HCT116 (cell line): ENCODE measurements at regions not wholly inside any gene's neighbourhood (a gene's known extent, or its start where the extent isn't known, plus 50 kb on each side); places are given as distances from the start of the nearest gene placed in this dataset.

Experiments
- ATAC-seq: fragments of 200-7000 bp; cut with Tn5 transposase; 2 replicates; pipeline ENCODE4 v1.9.1; 2020; ENCODE audit warnings: mild to moderate bottlenecking, moderate library complexity
- BruUV-seq: library from RNA; stranded (reverse); fragments of 400-500 nt; replicated peaks from 2 replicates; lab custom pipeline; 2021; lab: Mats Ljungman, UMichigan
- CTCF ChIA-PET: fragments of 300-600 bp; sonication (Branson Sonifier 250); formaldehyde crosslinking; loops from one replicate; lab custom pipeline; 2021; ENCODE audit warnings: antibody characterized with exemption; lab: Charles Lee
- POLR2A ChIA-PET: fragments of 300-600, 350-600 bp; sonication (Branson Sonifier 250); formaldehyde crosslinking; loops from one replicate; lab custom pipeline; 2021; ENCODE audit warnings: antibody characterized with exemption; lab: Charles Lee
- RAD21 ChIA-PET, 2 experiments: fragments of 300-600 bp; sonication (Branson Sonifier 250); formaldehyde crosslinking; loops; one replicate each; lab custom pipeline; 2023; ENCODE audit warnings: low total read pairs in 2 of 2; ENCODE audit not compliant: uncharacterized antibody in 2 of 2, unreplicated experiment in 2 of 2, low non-redundant PET in 1 of 2; lab: Charles Lee
- DNase-seq: peaks from one replicate; pipeline ENCODE4 v3.0.0-alpha.2; 2010; ENCODE audit warnings: low read depth, low spot score
- H2AFZ ChIP-seq: fragments of 200-600 bp; shearing (Covaris generic), sonication (generic); 2 replicates; pipeline ENCODE4 v1.6.1; 2017; ENCODE audit warnings: low read depth, mixed run types, mixed read lengths, antibody characterized with exemption, low read length; ENCODE audit not compliant: poor library complexity, severe bottlenecking
- H3K27ac ChIP-seq: 2 replicates; pipeline ENCODE4 v1.5.1; 2012; ENCODE audit warnings: low read depth, low read length
- H3K27me3 ChIP-seq: fragments of 200-600 bp; sonication (generic); 2 replicates; pipeline ENCODE4 v1.6.1; 2016; ENCODE audit warnings: mixed run types, low read length, mixed read lengths; ENCODE audit not compliant: insufficient read depth
- H3K36me3 ChIP-seq, 2 experiments: fragments of 200-500 bp in 1 of 2; fragments of 200-600 bp in 1 of 2; sonication (Bioruptor generic) in 1 of 2; sonication (generic) in 1 of 2; 2 replicates each; pipeline versions ENCODE4 v1.5.1 to v1.6.1; 2014 to 2016; ENCODE audit warnings: low read length in 2 of 2, inconsistent platforms in 1 of 2, mixed read lengths in 1 of 2, mixed run types in 1 of 2; ENCODE audit not compliant: insufficient read depth in 2 of 2, control insufficient read depth in 1 of 2
- H3K4me1 ChIP-seq, 2 experiments: fragments of 200-600 bp in 1 of 2; sonication (generic) in 1 of 2; 2 replicates each; pipeline versions ENCODE4 v1.5.1 to v1.6.1; 2012 to 2017; ENCODE audit warnings: low read length in 2 of 2, inconsistent platforms in 1 of 2, mild to moderate bottlenecking in 1 of 2, mixed read lengths in 1 of 2, mixed run types in 1 of 2, moderate library complexity in 1 of 2; ENCODE audit not compliant: insufficient read depth in 2 of 2, control insufficient read depth in 1 of 2
- H3K4me2 ChIP-seq: fragments of 200-600 bp; sonication (generic); 2 replicates; pipeline ENCODE4 v1.6.1; 2017; ENCODE audit warnings: mixed run types, low read length, mixed read lengths
- H3K4me3 ChIP-seq, 2 experiments: fragments of 200-600 bp in 1 of 2; sonication (generic) in 1 of 2; replicated peaks in 1 of 2; 2 replicates each; pipeline ENCODE4 v1.5.1; 2011 to 2016; ENCODE audit warnings: low read length in 2 of 2, control low read depth in 1 of 2, low read depth in 1 of 2, mild to moderate bottlenecking in 1 of 2, mixed read lengths in 1 of 2, mixed run types in 1 of 2
- H3K79me2 ChIP-seq: fragments of 200-600 bp; sonication (generic); 2 replicates; pipeline ENCODE4 v1.6.1; 2017; ENCODE audit warnings: mild to moderate bottlenecking, mixed run types, low read length, moderate library complexity, mixed read lengths; ENCODE audit not compliant: insufficient read depth
- H3K9ac ChIP-seq: fragments of 200-600 bp; sonication (generic); 2 replicates; pipeline ENCODE4 v1.6.1; 2016; ENCODE audit warnings: low read length, mixed read lengths
- H3K9me2 ChIP-seq: fragments of 200-600 bp; sonication (generic), shearing (Covaris generic); 2 replicates; pipeline ENCODE4 v1.6.1; 2017; ENCODE audit warnings: mixed run types, mild to moderate bottlenecking, moderate library complexity; ENCODE audit not compliant: insufficient read depth
- H3K9me3 ChIP-seq, 2 experiments: fragments of 200-500 bp in 1 of 2; fragments of 200-600 bp in 1 of 2; sonication (Bioruptor generic) in 1 of 2; sonication (generic) in 1 of 2; 2 replicates each; pipeline ENCODE4 v1.6.1; 2014 to 2017; ENCODE audit warnings: low read length in 2 of 2, mixed read lengths in 2 of 2, inconsistent platforms in 1 of 2, low read depth in 1 of 2, mild to moderate bottlenecking in 1 of 2, mixed run types in 1 of 2, moderate library complexity in 1 of 2; ENCODE audit not compliant: control insufficient read depth in 1 of 2, insufficient read depth in 1 of 2
- H4K20me1 ChIP-seq: fragments of 200-600 bp; sonication (generic), shearing (Covaris generic); 2 replicates; pipeline ENCODE4 v1.6.1; 2017; ENCODE audit warnings: mixed run types, mild to moderate bottlenecking, moderate library complexity; ENCODE audit not compliant: insufficient read depth
- CBX3 ChIP-seq: IDR thresholded peaks from 2 replicates; pipeline ENCODE4 v1.6.1; 2012; ENCODE audit warnings: low read depth
- CEBPB ChIP-seq: IDR thresholded peaks from 2 replicates; pipeline ENCODE4 v1.6.1; 2012; ENCODE audit warnings: low read depth
- EZH2 ChIP-seq: fragments of 200-600 bp; sonication (generic); IDR thresholded peaks from 2 replicates; pipeline ENCODE4 v1.6.1; 2017; ENCODE audit warnings: antibody characterized with exemption, mixed run types
- EZH2phosphoT487 ChIP-seq: fragments of 200-600 bp; IDR thresholded peaks from 2 replicates; pipeline ENCODE4 v1.6.1; 2018; ENCODE audit warnings: antibody characterized with exemption, borderline replicate concordance
- SRF ChIP-seq: IDR thresholded peaks from 2 replicates; pipeline ENCODE4 v1.6.1; 2012; ENCODE audit warnings: low read depth
- ZFX ChIP-seq: fragments of 450-650 bp; IDR thresholded peaks from 2 replicates; pipeline ENCODE4 v1.6.1; 2017
- intact Hi-C: fragments of 100-400 bp; cut with micrococcal nuclease; formaldehyde crosslinking; loops from 2 replicates; pipeline ENCODE4 v1.10.0; 2022
- TF ChIP-seq, protein P1 (sequence below): IDR thresholded peaks from 2 replicates; pipeline ENCODE4 v1.6.1; 2012; ENCODE audit warnings: low read depth
- TF ChIP-seq, protein P2 (sequence below), 3 experiments: fragments of 200-600 bp in 1 of 3; sonication (generic) in 1 of 3; IDR thresholded peaks in 2 of 3; conservative IDR thresholded peaks in 1 of 3; 2 replicates each; pipeline ENCODE4 v1.5.1; 2012 to 2017; ENCODE audit warnings: low read depth in 2 of 3, low read length in 2 of 3, antibody characterized with exemption in 1 of 3, borderline replicate concordance in 1 of 3, control low read depth in 1 of 3, mild to moderate bottlenecking in 1 of 3, mixed read lengths in 1 of 3, mixed run types in 1 of 3, moderate library complexity in 1 of 3; ENCODE audit not compliant: insufficient read depth in 1 of 3
- TF ChIP-seq, protein P3 (sequence below): IDR thresholded peaks from 2 replicates; pipeline ENCODE4 v1.6.1; 2012

DNA sequence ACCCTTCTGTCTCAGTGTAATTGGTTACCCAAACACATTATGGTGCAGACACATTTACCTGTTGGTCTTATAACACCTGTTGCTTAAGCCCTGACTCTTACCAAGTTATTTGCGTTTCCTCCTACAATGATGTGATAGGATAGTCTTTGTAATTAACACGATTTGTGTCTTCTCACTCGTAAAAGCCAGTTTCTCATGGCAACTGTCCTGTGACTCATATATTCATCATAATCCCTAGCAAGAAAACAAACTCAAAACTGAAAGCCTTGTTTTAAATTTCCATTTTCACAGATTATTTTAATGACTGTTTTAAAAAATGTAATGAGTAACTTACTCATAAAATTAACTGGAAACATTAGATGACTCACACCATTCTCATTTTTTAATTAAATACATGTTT is 495.2 kb downstream of the NLGN4X start:
- Histone ChIP-seq H4K20me1 (no peaks in the 10 kb centered on the region), H3K4me2 (no peak overlapping the region), H3K4me1 (no peaks in the 10 kb centered on the region), H3K27me3 (no peaks in the 10 kb centered on the region), H3K9me2 (no peaks in the 10 kb centered on the region), H2AFZ (no peak overlapping the region), H3K9me3 (no peaks in the 10 kb centered on the region), H3K27ac (no peak overlapping the region), H3K4me3 (no peak overlapping the region), H3K79me2 (no peaks in the 10 kb centered on the region), H3K9ac (no peak overlapping the region), H3K36me3 (no peaks in the 10 kb centered on the region)
- ChIA-PET CTCF (no interaction called here), RAD21 (no interaction called here), POLR2A (no interaction called here)
- ATAC-seq (no peak), DNase-seq (no peak)
- TF ChIP-seq CBX3: no peak
- TF ChIP-seq SRF: no peak
- TF ChIP-seq EZH2: no peak
- TF ChIP-seq, protein P1, sequence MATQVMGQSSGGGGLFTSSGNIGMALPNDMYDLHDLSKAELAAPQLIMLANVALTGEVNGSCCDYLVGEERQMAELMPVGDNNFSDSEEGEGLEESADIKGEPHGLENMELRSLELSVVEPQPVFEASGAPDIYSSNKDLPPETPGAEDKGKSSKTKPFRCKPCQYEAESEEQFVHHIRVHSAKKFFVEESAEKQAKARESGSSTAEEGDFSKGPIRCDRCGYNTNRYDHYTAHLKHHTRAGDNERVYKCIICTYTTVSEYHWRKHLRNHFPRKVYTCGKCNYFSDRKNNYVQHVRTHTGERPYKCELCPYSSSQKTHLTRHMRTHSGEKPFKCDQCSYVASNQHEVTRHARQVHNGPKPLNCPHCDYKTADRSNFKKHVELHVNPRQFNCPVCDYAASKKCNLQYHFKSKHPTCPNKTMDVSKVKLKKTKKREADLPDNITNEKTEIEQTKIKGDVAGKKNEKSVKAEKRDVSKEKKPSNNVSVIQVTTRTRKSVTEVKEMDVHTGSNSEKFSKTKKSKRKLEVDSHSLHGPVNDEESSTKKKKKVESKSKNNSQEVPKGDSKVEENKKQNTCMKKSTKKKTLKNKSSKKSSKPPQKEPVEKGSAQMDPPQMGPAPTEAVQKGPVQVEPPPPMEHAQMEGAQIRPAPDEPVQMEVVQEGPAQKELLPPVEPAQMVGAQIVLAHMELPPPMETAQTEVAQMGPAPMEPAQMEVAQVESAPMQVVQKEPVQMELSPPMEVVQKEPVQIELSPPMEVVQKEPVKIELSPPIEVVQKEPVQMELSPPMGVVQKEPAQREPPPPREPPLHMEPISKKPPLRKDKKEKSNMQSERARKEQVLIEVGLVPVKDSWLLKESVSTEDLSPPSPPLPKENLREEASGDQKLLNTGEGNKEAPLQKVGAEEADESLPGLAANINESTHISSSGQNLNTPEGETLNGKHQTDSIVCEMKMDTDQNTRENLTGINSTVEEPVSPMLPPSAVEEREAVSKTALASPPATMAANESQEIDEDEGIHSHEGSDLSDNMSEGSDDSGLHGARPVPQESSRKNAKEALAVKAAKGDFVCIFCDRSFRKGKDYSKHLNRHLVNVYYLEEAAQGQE: no peak
- TF ChIP-seq EZH2phosphoT487: no peak
- no peak for TF ChIP-seq CEBPB
- TF ChIP-seq, protein P2, sequence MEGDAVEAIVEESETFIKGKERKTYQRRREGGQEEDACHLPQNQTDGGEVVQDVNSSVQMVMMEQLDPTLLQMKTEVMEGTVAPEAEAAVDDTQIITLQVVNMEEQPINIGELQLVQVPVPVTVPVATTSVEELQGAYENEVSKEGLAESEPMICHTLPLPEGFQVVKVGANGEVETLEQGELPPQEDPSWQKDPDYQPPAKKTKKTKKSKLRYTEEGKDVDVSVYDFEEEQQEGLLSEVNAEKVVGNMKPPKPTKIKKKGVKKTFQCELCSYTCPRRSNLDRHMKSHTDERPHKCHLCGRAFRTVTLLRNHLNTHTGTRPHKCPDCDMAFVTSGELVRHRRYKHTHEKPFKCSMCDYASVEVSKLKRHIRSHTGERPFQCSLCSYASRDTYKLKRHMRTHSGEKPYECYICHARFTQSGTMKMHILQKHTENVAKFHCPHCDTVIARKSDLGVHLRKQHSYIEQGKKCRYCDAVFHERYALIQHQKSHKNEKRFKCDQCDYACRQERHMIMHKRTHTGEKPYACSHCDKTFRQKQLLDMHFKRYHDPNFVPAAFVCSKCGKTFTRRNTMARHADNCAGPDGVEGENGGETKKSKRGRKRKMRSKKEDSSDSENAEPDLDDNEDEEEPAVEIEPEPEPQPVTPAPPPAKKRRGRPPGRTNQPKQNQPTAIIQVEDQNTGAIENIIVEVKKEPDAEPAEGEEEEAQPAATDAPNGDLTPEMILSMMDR (IDR thresholded peaks at IDR 0.05 in 2 of 3, conservative IDR thresholded peaks at IDR 0.05 in 1 of 3; ENCODE audit: borderline replicate concordance in 1 of 3, insufficient read depth in 1 of 3, low read depth in 2 of 3, low read length in 2 of 3): no peak
- TF ChIP-seq, protein P3, sequence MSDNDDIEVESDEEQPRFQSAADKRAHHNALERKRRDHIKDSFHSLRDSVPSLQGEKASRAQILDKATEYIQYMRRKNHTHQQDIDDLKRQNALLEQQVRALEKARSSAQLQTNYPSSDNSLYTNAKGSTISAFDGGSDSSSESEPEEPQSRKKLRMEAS: no peak
- no peak for TF ChIP-seq ZFX
- intact Hi-C loops: no loop called here
- BruUV-seq: no TSS peak
